ENCODE measurements at regions not wholly inside any gene's neighbourhood (a gene's known extent, or its start where the extent isn't known, plus 50 kb on each side); places are given as distances from the start of the nearest gene placed in this dataset.

DNA sequence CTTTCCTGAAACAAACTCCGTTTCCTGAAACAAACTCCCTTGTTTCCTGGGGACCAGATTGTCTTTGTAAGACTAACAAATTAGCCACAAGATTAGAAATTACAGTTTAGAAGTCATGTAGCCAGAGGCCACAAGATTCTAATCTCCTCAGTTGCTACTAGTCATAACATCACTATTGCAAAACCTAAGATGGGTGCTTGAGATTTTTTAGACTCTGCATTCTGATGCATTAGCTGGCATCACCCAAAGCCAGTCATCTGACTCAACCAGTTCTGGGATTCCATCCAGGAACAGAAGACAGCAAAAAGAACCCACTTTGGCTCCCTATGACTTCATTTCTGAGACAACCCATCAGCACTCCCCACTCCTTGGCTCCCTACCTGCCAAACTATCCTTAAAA lies 367.9 kb upstream of the MBL2 start:
- no peak for TF ChIP-seq GATA2 (IDR thresholded peaks at IDR 0.05; ENCODE audit: low read depth, low read length)
- TF ChIP-seq GATA3 (IDR thresholded peaks at IDR 0.05; ENCODE audit: low read depth, low read length) = no peak
